ENCODE measurements at regions not wholly inside any gene's neighbourhood (a gene's known extent, or its start where the extent isn't known, plus 50 kb on each side); places are given as distances from the start of the nearest gene placed in this dataset.
"Not testable (repeated sequence)": the region's sequence is repeated elsewhere in the genome, so short reads cannot be mapped to it uniquely, and the experiment has no call there.

DNA sequence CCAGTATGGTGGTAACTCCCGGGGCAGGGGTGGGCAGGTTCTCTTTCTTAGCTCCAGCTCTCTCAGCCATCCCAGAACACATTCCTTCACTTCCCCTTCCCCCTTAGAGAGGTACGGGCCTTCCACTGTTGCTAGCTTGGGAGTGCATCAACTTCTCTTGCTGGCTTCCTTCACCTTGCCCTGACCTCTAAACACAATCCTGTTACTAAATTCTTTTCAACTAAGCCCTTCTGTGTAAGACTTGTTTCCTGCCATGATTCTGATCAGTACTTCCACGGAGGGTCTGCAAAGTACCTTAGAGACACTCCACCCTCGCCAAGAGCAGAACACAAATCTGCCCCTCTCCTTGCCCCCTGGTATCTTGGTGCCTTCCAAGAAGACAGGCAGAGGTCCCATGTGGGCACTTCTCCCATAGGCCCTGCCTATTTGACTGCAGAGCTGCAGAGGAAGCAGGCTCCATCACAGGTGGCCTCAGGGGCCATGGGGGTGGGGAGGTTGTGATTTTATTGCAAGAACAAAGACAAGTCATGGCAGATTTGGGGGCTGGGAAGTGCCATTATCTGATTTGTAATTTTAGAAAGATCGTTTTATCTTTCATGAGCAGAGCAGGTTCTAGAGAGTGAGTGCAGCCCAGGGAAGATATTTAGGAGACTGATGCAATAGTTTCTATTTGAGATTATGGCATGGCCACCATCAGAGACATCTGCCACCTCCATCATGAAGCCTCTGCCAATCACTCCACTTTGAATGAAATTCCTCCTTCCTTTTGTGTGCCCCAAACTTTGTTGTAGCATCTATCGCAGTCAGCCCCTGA, 182.5 kb upstream of the JUN start:
- DNase-seq (ENCODE audit: low read depth in 2 of 2), result no peak
- TF ChIP-seq, protein P1, sequence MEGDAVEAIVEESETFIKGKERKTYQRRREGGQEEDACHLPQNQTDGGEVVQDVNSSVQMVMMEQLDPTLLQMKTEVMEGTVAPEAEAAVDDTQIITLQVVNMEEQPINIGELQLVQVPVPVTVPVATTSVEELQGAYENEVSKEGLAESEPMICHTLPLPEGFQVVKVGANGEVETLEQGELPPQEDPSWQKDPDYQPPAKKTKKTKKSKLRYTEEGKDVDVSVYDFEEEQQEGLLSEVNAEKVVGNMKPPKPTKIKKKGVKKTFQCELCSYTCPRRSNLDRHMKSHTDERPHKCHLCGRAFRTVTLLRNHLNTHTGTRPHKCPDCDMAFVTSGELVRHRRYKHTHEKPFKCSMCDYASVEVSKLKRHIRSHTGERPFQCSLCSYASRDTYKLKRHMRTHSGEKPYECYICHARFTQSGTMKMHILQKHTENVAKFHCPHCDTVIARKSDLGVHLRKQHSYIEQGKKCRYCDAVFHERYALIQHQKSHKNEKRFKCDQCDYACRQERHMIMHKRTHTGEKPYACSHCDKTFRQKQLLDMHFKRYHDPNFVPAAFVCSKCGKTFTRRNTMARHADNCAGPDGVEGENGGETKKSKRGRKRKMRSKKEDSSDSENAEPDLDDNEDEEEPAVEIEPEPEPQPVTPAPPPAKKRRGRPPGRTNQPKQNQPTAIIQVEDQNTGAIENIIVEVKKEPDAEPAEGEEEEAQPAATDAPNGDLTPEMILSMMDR (IDR thresholded peaks at IDR 0.05; ENCODE audit: low read depth, low read length), result no peak
- no peak overlapping the region for H3K4me3 ChIP-seq (replicated peaks in 1 of 2; ENCODE audit: low read depth in 2 of 2, low read length in 2 of 2)

DNA sequence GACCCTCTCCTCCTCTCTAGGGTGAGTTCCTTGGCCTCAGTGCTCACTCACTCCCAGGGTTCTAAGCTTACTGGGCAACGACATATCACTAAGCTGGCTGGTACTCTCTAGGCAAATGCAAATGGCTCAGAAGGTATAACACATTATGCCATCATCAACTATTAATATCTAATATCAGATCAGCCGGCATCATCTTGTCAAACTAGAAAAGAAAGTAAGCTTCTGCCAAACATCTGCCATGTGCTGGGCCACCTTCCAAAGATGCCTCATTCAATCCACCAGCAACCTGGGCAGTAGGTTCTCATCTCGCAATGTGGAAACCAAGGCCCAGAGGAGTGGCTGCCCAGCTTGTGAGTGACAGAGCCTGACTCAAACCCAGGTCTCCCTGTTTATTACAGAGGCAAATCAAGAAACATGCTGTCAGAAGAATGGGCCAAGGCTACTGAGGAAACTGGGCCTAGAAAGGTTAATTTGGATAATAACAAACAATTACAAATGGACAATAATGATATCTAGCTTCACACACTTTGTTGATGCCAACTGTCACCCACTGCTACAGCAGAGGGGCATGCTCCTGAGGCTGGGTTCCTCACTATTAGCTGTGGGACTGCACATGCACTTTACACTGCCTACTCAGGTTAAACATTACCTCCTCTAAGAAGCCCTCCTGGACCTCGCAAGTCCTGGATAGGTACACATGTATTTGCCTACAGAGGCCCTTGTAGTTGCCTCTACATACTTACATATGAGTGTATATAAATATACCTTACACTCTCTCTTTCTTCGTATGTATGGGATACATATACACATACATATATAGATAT, 183.3 kb upstream of the JUN start:
- TF ChIP-seq, protein P1 (IDR thresholded peaks at IDR 0.05; ENCODE audit: low read depth, low read length), result no peak
- DNase-seq (ENCODE audit: low read depth in 2 of 2), result no peak
- no peak overlapping the region for H3K4me3 ChIP-seq (replicated peaks in 1 of 2; ENCODE audit: low read depth in 2 of 2, low read length in 2 of 2)

DNA sequence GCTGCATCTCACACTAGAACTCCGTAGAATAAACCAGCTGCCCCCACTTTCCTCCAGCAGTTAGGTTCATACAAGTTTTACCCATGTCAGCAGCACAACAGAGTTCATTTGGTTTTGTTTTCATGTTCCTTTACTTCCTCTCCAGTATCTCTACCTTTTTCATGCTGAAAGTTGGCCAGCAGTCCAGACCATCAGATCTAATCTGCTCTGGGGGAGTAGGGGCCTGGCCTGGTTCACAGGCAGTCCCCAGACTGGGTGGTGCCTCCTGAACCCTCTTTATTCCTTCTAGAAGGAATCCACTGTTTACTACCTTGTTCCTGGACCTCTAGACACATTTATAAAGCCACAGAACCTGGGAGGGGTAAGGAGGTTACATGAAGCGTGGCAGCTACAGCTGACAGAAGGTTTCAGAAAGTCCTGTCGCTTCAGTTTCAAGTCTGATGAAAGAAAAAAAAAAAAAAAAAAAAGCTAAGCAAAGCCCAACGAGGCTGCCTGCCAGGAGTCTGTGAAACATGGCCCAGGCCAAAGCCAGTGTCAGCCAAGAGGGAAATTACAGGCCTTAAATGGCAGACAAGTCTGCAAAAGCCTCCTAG, 184.6 kb upstream of the JUN start:
- TF ChIP-seq, protein P1 (IDR thresholded peaks at IDR 0.05; ENCODE audit: low read depth, low read length), result no peak
- peak; percentile 66 to 92 for DNase-seq (ENCODE audit: low read depth in 2 of 2)
- H3K4me3 ChIP-seq (replicated peaks in 1 of 2; ENCODE audit: low read depth in 2 of 2, low read length in 2 of 2), result no peak overlapping the region

DNA sequence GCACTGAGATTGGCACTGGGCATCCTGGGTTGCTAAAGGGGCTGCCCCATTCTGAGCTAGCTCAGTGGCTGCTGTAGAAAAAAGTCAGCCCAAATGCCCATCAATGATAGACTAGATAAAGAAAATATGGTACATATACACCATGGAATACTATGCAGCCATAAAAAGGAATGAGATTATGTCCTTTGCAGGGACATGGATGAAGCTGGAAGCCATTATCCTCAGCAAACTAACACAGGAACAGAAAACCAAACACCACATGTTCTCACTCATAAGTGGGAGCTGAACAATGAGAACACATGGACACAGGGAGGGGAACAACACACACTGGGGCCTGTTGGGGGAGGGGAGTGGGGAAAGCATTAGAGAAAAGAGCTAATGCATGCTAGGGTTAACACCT, 185.3 kb upstream of the JUN start:
- H3K4me3 ChIP-seq (replicated peaks in 1 of 2; ENCODE audit: low read depth in 2 of 2, low read length in 2 of 2); DNase-seq (ENCODE audit: low read depth in 2 of 2): not testable (repeated sequence)

DNA sequence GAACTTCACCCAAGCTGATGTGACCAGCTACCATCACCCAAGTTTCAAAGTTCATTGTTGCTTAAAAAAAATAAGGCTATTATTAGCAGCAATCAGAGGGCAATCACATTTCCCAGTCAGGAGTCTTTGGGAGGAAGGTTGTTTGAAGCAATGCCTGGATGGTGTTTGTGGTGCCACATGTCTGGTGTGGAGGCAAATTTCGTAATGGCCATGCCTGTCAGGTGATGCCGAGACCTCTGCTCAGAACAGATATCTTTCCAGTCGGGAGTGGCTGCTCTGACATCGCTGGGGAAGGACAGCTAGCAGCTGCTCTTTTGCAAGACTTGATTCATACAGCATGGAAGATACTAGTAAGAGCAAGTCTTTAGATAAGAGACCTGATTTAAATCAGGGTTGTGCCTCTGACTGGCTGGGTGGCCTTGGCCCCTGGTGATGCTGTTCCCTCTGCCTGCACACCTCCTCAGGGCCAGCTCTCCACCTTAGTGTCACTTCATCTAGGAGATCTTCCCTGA, 187.8 kb upstream of the JUN start:
- no peak overlapping the region for H3K4me3 ChIP-seq (replicated peaks in 1 of 2; ENCODE audit: low read depth in 2 of 2, low read length in 2 of 2)
- DNase-seq (ENCODE audit: low read depth in 2 of 2), result peak; percentile 12 to 57
- TF ChIP-seq, protein P1 (IDR thresholded peaks at IDR 0.05; ENCODE audit: low read depth, low read length), result no peak

DNA sequence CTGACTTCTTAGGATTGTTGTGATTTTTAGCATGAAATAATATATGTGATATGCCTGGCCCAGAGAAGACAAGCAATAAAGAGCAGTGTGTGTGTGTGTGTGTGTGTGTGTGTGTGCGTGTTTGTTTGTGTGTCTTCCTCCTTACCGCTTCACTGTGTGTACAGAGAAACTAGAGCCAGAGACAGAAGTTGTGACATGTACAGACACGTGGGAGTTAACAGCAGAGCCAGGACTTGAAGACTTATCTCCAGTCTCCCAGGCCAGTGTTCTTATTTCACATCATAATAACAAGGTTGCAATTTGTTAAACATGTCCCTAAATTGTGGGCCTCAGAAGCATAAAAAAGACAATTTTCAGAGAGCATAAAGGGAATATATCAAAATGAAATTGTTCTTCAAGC, 192.0 kb upstream of the JUN start:
- peak in 1 of 2 donors; percentile 58 for DNase-seq (ENCODE audit: low read depth in 2 of 2)
- no peak overlapping the region for H3K4me3 ChIP-seq (replicated peaks in 1 of 2; ENCODE audit: low read depth in 2 of 2, low read length in 2 of 2)
- TF ChIP-seq, protein P1 (IDR thresholded peaks at IDR 0.05; ENCODE audit: low read depth, low read length), result no peak

DNA sequence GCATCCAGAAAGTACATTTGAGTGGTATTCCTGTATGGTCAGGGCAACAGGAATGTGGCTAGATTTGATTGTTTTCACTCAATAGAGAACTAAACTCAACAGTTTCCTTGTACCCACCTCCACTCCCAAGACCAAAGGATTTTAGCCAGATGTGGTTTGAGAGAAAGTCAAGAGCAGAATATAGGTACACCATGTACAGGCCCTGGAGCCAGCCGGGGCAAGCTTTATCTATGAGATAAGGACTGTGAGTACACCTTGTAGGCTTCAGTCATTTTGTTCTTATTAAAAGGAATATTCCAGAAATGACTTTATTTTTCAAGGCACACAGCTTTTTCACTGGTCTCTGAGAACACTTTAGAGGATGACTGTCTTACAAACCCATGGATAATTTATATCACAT, 192.4 kb upstream of the JUN start:
- no peak for DNase-seq (ENCODE audit: low read depth in 2 of 2)
- TF ChIP-seq, protein P1 (IDR thresholded peaks at IDR 0.05; ENCODE audit: low read depth, low read length), result no peak
- no peak overlapping the region for H3K4me3 ChIP-seq (replicated peaks in 1 of 2; ENCODE audit: low read depth in 2 of 2, low read length in 2 of 2)

All from cardiac fibroblast (primary cell).